GM18951 (cell line): ENCODE measurements at regions not wholly inside any gene's neighbourhood (a gene's known extent, or its start where the extent isn't known, plus 50 kb on each side); places are given as distances from the start of the nearest gene placed in this dataset.
"Not testable (repeated sequence)": the region's sequence is repeated elsewhere in the genome, so short reads cannot be mapped to it uniquely, and the experiment has no call there.

ENCODE experiments used
- POLR2A ChIP-seq: IDR thresholded peaks from 4 replicates; pipeline ENCODE4 v1.6.1; 2011; ENCODE audit warnings: mild to moderate bottlenecking; ENCODE audit not compliant: insufficient read length, insufficient read depth; ENCODE audit errors: extremely low read depth
- in situ Hi-C: fragments of 300-500 bp; cut with MboI; formaldehyde crosslinking; loops from one replicate; pipeline ENCODE4 v1.12.0; 2022; ENCODE audit warnings: low sequenced_read_pairs, mixed read lengths, inconsistent platforms; ENCODE audit not compliant: unreplicated experiment

DNA sequence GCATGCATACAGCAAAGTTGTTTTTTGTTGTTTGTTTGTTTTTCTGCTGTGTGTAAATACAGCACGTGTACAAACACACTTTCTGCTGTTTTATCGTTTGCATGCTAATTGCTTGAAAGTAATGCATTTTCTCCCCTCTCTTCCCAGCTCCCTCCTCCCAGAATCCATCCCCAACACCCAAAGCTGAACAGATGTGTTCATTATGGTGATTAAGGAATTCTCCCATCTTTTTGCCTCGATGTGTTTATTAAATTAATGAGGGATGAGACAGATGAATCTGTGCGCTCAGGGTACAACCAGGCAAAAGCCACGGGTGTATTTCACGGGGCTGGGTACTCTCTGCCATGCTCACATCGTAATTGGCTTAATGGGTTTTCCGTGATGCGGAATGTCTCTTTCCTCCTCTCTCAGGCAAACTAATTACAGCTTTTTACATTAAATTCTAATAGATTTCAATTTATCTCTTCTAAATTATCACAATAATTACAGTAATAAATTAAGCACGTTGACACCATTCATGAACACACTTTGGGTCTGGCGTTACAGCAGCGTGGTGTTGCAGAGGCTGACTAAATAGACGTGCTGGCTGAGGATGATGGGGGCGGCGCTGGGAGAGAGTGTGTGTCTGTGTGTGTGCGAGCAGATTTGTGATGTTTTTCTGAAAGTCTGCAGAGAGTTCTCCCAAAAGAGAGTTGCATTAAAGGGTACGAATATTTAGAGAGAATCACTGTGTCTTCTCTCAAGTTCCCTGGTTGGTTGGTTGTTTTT, 117.7 kb downstream of the CRLF2 start:
- in situ Hi-C loops = no loop called here
- no peak for TF ChIP-seq POLR2A

DNA sequence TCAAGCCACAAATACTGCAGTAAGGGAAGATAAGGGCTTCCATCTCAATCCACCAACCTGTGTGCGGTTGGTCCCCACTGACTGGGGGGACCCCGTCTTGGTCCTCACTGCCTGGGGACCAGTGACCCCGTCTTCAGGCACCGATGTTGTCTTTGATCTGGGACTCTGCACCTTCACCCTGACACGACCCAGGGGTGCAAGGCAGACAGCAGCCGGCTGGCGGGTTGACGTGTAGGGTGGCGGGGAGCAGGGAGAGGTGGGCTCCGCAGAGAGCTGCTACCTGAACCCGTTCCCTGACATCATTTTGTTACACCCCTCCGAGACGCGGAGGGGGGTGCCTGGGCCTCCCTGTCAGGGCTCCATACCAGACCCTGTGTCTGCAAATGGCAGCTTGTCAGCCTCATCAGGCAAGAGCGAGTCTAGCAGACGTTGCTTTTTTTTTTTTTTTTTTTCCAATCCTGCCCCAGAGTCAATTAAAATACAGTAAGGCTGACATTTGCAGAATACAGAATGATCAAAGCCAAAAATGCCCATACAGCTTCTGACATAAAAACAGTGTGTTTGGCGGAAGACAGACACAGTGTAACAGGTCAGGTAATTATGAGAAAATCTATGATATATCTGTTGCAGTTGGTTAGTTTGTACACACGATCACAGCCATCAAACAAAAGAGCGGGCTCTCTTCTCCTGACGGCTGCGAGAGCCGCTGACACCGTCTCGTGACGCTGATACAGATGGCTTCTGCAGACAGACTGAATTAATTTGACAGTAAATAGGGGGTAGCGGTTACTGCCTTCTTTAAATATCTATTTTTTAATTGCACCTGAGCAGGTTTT, 118.6 kb downstream of the CRLF2 start:
- in situ Hi-C loops = no loop called here
- TF ChIP-seq POLR2A = no peak

DNA sequence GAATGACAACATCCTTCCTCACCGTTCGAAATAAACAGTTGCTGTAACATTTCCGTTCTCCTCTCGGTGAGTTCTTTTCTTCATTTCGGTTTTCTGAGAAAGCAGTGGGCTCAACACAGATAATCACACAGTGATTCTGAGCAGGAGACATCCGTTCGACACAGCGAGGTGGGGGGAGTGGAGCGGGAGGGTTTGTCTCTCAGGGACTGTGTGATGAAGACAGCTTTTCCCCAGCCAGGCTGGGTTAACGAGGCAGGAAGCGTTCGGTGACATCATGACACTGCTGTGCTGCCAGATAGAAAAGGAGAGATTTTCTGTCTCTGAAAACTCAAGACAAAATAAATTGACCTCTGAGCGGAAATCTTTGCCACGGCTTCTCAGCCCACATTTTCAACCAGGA, 119.3 kb downstream of the CRLF2 start:
- no peak for TF ChIP-seq POLR2A
- in situ Hi-C loops = no loop called here

DNA sequence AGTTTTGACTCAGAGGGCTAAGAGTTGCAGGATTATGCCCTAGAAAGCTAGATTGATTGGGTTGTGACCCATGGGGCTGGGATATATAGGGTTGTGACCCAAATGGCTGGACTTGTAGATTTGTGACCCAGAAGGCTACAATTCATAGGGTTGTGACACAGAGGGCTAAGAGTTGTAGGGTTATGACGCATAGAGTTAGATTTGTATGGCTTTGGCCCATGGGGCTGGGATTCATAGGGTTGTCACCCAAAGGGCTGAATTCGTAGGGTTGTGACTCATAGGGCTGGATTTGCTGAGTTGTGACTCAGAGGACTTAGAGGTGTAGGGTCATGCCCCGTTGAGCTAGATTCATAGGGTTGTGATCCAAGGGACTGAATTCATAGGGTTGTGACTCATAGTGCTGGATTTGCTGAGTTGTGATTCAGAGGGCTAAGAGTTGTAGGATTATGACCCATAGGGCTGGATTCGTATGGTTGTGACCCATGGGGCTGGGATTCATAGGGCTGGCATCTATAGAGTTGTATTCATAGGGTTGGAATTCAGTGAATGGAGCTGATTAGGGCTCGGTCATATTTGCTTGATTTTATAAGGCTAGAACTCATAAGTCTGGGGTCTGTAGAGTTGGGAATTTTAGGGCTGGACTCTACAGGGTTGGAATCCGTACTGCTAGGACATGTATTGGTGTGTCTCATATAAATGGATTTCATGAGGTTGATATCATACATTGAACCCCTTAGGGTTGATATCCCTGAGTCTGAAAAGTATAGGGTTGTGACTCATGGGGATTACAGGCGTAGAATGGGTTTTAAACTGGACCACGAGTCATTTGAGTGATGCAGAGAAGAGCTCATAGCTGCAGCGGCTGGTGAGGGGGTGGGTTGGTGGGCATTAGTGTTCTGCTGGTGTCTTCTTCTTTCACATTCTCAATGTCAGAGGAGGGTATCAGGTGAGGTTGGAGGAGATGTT, 125.7 kb downstream of the CRLF2 start:
- no peak for TF ChIP-seq POLR2A
- in situ Hi-C loops = no loop called here

DNA sequence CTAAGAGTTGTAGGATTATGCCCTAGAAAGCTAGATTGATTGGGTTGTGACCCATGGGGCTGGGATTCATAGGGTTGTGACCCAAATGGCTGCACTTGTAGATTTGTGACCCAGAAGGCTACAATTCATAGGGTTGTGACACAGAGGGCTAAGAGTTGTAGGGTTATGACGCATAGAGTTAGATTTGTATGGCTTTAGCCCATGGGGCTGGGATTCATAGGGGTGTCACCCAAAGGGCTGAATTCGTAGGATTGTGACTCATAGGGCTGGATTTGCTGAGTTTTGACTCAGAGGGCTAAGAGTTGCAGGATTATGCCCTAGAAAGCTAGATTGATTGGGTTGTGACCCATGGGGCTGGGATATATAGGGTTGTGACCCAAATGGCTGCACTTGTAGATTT, 126.6 kb downstream of the CRLF2 start:
- in situ Hi-C loops = not testable (repeated sequence)

DNA sequence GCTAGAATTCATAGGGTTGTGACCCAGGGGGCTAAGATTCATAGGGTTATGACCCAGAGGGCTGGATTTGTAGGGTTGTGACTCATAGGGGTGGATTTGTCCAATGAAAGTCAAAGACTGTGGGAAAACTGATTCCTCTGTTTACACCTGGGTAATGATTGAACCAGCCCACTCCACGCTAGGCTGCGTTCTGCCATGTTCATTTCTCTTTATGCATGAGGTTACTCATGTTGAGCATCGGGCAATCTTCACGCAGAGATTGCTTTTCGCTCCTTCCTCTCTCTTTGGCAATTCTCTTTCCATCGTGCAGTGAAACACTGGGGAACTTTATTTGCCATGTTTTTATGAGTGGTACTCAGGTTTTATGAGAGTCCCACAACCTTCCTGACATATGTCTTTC, 127.8 kb downstream of the CRLF2 start:
- in situ Hi-C loops = no loop called here
- TF ChIP-seq POLR2A = no peak

DNA sequence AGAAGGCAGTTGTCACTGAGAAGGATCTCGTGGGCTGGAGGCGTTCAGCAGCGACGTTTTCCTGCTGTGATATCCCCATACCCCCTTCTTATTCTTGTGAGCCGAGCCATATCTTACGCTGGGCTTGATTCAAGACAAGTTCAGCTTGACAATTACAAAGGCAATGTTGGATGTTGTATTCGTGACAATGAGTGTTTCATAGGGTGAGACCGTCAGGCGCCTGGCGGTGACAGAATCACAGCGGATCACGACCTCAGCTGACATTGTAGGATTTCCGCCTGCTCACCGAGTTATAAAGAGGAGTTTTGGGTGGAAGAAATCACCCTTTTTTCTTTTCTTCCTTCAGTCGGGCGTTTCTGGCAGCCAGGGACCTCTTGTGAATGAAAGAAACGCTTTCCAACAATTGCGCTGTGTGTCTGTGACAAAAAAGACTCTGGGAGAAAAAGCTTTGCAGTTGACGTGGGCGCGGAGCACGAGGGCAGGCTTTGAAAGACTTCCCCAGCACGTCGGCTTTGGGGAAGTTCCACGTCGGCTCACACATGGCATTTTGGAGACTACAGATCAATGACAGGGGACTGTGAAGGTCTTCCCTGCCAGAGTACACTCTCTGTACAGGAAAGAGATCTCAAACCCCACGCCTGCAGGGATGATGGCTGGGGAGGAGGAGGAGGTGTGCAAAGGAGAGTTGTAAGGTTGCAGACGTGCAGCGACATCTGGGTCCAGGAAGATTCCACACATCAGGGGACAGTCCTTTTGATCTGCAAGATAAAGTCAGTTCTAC, 135.4 kb downstream of the CRLF2 start:
- in situ Hi-C loops = no loop called here
- TF ChIP-seq POLR2A = no peak

DNA sequence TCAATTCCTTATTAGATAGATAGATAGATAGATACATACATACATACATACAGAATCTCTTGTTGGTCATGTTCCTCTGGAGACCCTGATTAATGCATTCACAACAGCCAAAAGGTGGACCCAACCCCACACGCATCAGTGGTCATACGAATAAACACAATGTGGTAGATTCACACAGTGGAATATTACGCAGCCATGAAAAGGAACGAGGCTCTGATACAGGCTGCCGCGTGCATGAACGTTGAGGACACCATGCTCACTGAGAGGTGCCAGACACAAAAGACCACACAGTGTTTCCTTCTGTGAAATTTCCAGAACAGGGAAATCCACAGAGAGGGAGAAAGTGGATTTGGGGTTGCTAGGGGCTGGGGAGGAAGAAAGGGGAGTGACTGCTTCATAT, 136.7 kb downstream of the CRLF2 start:
- in situ Hi-C loops = no loop called here
- TF ChIP-seq POLR2A = no peak

DNA sequence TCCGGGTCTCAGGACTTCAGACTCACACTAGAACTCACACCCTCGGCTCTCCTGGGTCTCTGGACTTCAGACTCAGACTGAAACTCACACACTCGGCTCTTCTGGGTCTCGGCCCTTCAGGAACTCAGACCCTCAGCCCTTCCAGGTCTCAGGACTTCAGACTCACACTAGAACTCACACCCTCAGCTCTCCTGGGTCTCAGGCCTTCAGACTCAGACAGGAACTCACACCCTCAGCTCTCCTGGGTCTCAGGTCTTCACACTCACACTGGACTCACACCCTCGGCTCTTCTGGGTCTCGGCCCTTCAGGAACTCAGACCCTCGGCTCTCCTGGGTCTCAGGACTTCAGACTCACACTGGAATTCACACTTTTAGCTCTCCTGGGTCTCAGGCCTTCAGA, 137.3 kb downstream of the CRLF2 start:
- in situ Hi-C loops = no loop called here
- TF ChIP-seq POLR2A = no peak

DNA sequence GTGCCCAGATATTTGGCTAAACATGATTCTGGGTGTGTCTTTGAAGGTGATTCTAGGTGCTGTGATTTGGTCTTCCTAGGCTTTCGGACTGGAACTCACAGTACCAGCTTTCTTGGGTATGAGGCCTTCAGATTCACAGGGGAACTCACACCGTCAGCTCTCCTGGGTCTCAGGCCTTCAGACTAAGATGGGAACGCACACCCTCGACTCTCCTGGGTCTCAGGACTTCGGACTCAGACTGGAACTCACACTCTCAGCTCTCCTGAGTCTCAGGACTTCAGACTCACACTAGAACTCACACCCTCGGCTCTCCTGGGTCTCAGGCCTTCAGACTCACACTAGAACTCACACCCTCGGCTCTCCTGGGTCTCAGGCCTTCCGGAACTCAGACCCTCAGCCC, 137.7 kb downstream of the CRLF2 start:
- in situ Hi-C loops = no loop called here
- TF ChIP-seq POLR2A = no peak

DNA sequence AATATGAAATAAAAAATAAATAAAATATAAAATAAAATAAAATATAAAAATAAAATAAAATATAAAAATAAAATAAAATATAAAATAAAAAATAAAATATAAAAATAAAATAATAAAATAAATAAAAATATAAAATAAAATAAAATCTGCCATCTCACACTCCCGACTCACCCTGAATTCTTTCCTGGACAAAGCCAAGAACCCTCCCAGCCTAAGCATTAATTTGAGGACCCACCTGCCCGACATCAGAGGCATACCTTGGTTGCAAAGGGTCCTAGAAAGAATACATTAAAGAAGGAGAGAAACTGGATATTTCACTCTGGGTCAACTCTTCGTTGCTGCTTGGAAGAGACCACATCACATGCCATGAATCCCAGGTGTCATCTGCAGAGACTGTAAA, 138.3 kb downstream of the CRLF2 start:
- in situ Hi-C loops = no loop called here
- no peak for TF ChIP-seq POLR2A

DNA sequence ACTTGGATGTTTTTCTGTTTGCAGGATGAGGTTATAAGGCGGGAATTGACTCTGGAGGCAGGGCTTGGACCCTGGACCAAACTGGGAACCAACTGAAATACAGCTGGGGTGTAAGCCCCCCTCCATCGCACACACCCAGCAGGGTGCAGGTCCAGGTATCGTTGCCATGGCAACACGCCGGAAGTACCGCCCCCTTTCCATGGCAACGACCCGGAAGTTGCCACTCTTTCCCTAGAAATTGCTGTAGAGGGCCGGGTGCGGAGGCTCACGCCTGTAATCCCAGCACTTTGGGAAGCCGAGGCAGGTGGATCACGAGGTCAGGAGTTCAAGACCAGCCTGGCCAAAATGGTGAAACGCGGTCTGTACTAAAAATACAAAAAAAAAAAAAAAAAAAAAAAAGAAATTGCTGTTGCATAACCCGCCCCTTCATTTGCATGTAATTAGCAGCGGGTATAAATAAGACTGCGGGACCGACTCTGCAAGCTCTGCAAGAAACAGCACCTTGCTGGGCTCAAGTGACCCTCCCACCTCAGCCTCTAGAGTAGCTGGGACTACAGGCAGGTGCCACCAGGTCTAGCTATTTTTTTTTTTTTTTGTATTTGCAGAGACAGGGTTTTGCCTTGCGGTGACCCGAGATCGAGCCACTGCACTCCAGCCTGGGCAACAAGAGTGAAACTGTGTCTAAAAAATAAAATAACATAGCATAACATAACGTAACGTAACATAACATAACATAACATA, 139.6 kb downstream of the CRLF2 start:
- no peak for TF ChIP-seq POLR2A
- in situ Hi-C loops = no loop called here
